ENCODE measurements at regions not wholly inside any gene's neighbourhood (a gene's known extent, or its start where the extent isn't known, plus 50 kb on each side); places are given as distances from the start of the nearest gene placed in this dataset.
"Not testable (repeated sequence)": the region's sequence is repeated elsewhere in the genome, so short reads cannot be mapped to it uniquely, and the experiment has no call there.

GRCh38 chr4:49161111-49161541, 175.1 kb downstream of the CWH43 start:
- not testable (repeated sequence) for TF ChIP-seq CTCF (IDR thresholded peaks at IDR 0.05; ENCODE audit: insufficient read depth, low read depth, low read length); EZH2 (IDR thresholded peaks at IDR 0.05; ENCODE audit: insufficient read depth, low read length)
